Fibroblast of lung (primary cell): ENCODE measurements at regions not wholly inside any gene's neighbourhood (a gene's known extent, or its start where the extent isn't known, plus 50 kb on each side); places are given as distances from the start of the nearest gene placed in this dataset.

Experiments
- DNase-seq, 2 donors: peaks; one replicate each; pipeline versions ENCODE4 v3.0.0 to v3.0.0-alpha.2; 2010; ENCODE audit warnings: low read depth in 2 of 2
- H2AFZ ChIP-seq: 2 replicates; pipeline ENCODE4 v1.5.1; 2012; ENCODE audit warnings: low read length, control low read depth, inconsistent platforms
- H3K27ac ChIP-seq: 2 replicates; pipeline ENCODE4 v1.5.1; 2011; ENCODE audit warnings: low read length, control low read depth; ENCODE audit not compliant: insufficient read depth
- H3K27me3 ChIP-seq: 2 replicates; pipeline ENCODE4 v1.5.1; 2011; ENCODE audit warnings: mild to moderate bottlenecking, low read length; ENCODE audit not compliant: control insufficient read depth, insufficient read depth
- H3K36me3 ChIP-seq: 2 replicates; pipeline ENCODE4 v1.5.1; 2011; ENCODE audit warnings: low read length; ENCODE audit not compliant: control insufficient read depth, insufficient read depth
- H3K4me1 ChIP-seq: 2 replicates; pipeline ENCODE4 v1.5.1; 2011; ENCODE audit warnings: low read length; ENCODE audit not compliant: control insufficient read depth, insufficient read depth; ENCODE audit errors: extremely low read depth
- H3K4me2 ChIP-seq: 2 replicates; pipeline ENCODE4 v1.5.1; 2011; ENCODE audit warnings: low read length, control low read depth; ENCODE audit not compliant: insufficient read depth; ENCODE audit errors: extremely low read depth
- H3K4me3 ChIP-seq, 4 experiments: fragments of 200-600 bp in 1 of 4; sonication (generic) in 1 of 4; replicated peaks in 1 of 4; 2 replicates each; pipeline ENCODE4 v1.5.1; 2011 to 2016; ENCODE audit warnings: low read length in 4 of 4, low read depth in 3 of 4, mild to moderate bottlenecking in 3 of 4, control low read depth in 2 of 4, inconsistent platforms in 1 of 4, mixed read lengths in 1 of 4; ENCODE audit not compliant: insufficient read depth in 1 of 4; ENCODE audit errors: control extremely low read depth in 1 of 4
- H3K79me2 ChIP-seq: 2 replicates; pipeline ENCODE4 v1.5.1; 2012; ENCODE audit warnings: mild to moderate bottlenecking, low read length, inconsistent platforms; ENCODE audit not compliant: control insufficient read depth, insufficient read depth
- H3K9ac ChIP-seq: 2 replicates; pipeline ENCODE4 v1.5.1; 2011; ENCODE audit warnings: mild to moderate bottlenecking, low read length, control low read depth; ENCODE audit not compliant: insufficient read depth
- H3K9me3 ChIP-seq: 2 replicates; pipeline ENCODE4 v1.5.1; 2012; ENCODE audit warnings: low read depth, low read length; ENCODE audit not compliant: control insufficient read depth, insufficient read depth
- H4K20me1 ChIP-seq: 2 replicates; pipeline ENCODE4 v1.5.1; 2011; ENCODE audit warnings: low read length; ENCODE audit not compliant: control insufficient read depth, insufficient read depth; ENCODE audit errors: extremely low read depth
- CTCF ChIP-seq, 2 donors: IDR thresholded peaks in 1 of 2; conservative IDR thresholded peaks in 1 of 2; 1 replicate in 1 of 2; 2 replicates in 1 of 2; pipeline ENCODE4 v1.5.1; 2011 to 2012; ENCODE audit warnings: low read length in 2 of 2, control low read depth in 1 of 2, inconsistent platforms in 1 of 2, low read depth in 1 of 2, mild to moderate bottlenecking in 1 of 2
- EZH2 ChIP-seq: IDR thresholded peaks from 2 replicates; pipeline ENCODE4 v1.5.1; 2012; ENCODE audit warnings: low read length, control low read depth, mild to moderate bottlenecking; ENCODE audit errors: missing control alignments

GRCh38 chr2:237167934-237168333, 82.2 kb downstream of the COPS8 start:
- Histone ChIP-seq H3K4me1 (peaks cover 9% of the 10 kb centered on the region), H3K27ac (no peak overlapping the region), H3K9me3 (no peaks in the 10 kb centered on the region), H3K4me2 (no peak overlapping the region), H3K79me2 (no peaks in the 10 kb centered on the region), H3K27me3 (no peaks in the 10 kb centered on the region), H3K4me3 (no peak overlapping the region), H4K20me1 (no peaks in the 10 kb centered on the region), H3K9ac (no peak overlapping the region), H2AFZ (no peak overlapping the region), H3K36me3 (no peaks in the 10 kb centered on the region)
- TF ChIP-seq CTCF (conservative IDR thresholded peaks at IDR 0.05 in 1 of 2, IDR thresholded peaks at IDR 0.05 in 1 of 2; ENCODE audit: low read depth in 1 of 2, low read length in 2 of 2) (no peak), EZH2 (no peak)
- DNase-seq: no peak

- TF ChIP-seq EZH2 (no peak), CTCF (conservative IDR thresholded peaks at IDR 0.05 in 1 of 2, IDR thresholded peaks at IDR 0.05 in 1 of 2; ENCODE audit: low read depth in 1 of 2, low read length in 2 of 2) (no peak)
- Histone ChIP-seq H3K4me3 (no peak overlapping the region), H3K4me1 (peaks cover 9% of the 10 kb centered on the region), H3K79me2 (no peaks in the 10 kb centered on the region), H2AFZ (no peak overlapping the region), H3K9ac (no peak overlapping the region), H3K9me3 (no peaks in the 10 kb centered on the region), H3K27me3 (no peaks in the 10 kb centered on the region), H3K4me2 (no peak overlapping the region), H4K20me1 (no peaks in the 10 kb centered on the region), H3K27ac (no peak overlapping the region), H3K36me3 (no peaks in the 10 kb centered on the region)
- DNase-seq: peak in 1 of 2 donors; percentile 77
Measured at GRCh38 chr2:237170020-237170419, 84.3 kb downstream of the COPS8 start.

- peak overlapping the region in 2 of 4 experiments; percentile 21 to 39 for H3K4me3 ChIP-seq
- H3K27me3 ChIP-seq: no peaks in the 10 kb centered on the region
- TF ChIP-seq CTCF (conservative IDR thresholded peaks at IDR 0.05 in 1 of 2, IDR thresholded peaks at IDR 0.05 in 1 of 2; ENCODE audit: low read depth in 1 of 2, low read length in 2 of 2) (peak in 1 of 2 donors; percentile 34), EZH2 (no peak)
- peaks cover 9% of the 10 kb centered on the region for H3K4me1 ChIP-seq
- H3K4me2 ChIP-seq: peak overlapping the region; percentile 59
- no peak overlapping the region for H2AFZ ChIP-seq
- H3K36me3 ChIP-seq: no peaks in the 10 kb centered on the region
- H3K9me3 ChIP-seq: no peaks in the 10 kb centered on the region
- no peaks in the 10 kb centered on the region for H3K79me2 ChIP-seq
- peak overlapping the region; percentile 73 for H3K27ac ChIP-seq
- H4K20me1 ChIP-seq: no peaks in the 10 kb centered on the region
- H3K9ac ChIP-seq: no peak overlapping the region
- peak; percentile 95 to 98 for DNase-seq
Measured at GRCh38 chr2:237171396-237171795, 85.7 kb downstream of the COPS8 start.
